WI38 (cell line): ENCODE measurements at regions not wholly inside any gene's neighbourhood (a gene's known extent, or its start where the extent isn't known, plus 50 kb on each side); places are given as distances from the start of the nearest gene placed in this dataset.

Source experiments
- H3K4me3 ChIP-seq: 2 replicates; pipeline ENCODE4 v1.5.1; 2011; ENCODE audit warnings: low read depth, mild to moderate bottlenecking, control low read depth, low read length
- TF ChIP-seq, protein P1 (sequence below): IDR thresholded peaks from 2 replicates; pipeline ENCODE4 v1.5.1; 2012; ENCODE audit warnings: low read depth, mild to moderate bottlenecking, control low read depth, low read length

DNA sequence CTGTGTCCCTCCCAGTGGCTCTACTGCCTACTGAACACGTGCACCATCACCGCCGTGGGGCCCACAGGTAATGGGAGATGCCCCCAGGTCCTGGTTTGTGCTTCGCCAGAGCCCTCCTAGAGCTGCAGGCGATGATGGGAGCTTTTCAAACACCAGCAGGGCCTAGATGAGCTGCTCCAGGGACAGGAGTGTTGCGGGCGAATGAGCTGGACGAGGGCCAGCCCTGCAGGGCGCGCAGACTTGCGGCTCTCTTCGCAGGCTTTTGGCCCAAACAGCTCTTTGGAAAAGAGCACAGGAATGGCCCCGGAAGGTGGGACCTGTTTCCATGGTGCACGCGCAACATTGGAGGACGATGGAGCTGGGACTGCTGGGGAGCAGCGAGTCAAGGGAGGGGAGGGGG, 409.3 kb upstream of the SULF2 start:
- TF ChIP-seq, protein P1, sequence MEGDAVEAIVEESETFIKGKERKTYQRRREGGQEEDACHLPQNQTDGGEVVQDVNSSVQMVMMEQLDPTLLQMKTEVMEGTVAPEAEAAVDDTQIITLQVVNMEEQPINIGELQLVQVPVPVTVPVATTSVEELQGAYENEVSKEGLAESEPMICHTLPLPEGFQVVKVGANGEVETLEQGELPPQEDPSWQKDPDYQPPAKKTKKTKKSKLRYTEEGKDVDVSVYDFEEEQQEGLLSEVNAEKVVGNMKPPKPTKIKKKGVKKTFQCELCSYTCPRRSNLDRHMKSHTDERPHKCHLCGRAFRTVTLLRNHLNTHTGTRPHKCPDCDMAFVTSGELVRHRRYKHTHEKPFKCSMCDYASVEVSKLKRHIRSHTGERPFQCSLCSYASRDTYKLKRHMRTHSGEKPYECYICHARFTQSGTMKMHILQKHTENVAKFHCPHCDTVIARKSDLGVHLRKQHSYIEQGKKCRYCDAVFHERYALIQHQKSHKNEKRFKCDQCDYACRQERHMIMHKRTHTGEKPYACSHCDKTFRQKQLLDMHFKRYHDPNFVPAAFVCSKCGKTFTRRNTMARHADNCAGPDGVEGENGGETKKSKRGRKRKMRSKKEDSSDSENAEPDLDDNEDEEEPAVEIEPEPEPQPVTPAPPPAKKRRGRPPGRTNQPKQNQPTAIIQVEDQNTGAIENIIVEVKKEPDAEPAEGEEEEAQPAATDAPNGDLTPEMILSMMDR, result no peak
- H3K4me3 ChIP-seq, result no peak overlapping the region

DNA sequence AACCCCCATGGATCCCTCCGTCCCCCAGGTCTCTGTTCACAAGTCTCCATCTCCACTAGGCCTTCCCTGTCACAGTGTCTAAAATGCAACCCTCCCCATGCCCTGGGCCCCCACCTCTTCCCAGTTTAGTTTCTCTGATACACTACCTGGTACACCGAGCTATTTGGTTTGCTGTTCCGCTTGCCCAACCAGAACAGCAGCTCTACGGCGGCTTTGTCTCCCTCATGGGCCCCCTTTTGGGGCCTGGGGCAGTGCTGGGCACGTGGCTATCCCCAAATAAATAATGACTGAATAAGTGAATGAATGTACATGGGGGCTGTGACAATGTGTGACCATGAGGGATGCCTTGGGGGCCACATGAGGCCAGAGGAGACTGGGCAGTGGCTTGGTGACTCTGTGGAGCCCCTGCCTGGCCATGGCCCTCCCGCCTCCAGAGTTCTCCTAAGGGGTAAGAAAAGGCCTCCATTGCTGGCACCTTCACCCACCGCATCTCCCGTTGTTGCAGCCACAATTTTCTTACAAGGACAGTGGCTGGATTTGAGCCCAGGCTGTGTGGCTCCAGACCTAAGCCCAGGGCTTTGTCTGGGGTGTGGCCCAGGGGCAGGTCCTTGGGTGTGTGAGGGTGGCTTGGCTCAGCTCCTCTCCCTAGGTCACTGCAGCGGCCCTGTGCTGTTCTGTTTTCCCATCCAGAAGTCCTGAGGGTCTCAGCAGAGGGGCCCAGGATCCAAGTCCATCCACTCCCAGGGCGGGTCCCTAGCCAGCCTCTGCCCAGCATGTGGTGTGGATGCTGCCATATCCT, 408.5 kb upstream of the SULF2 start:
- TF ChIP-seq, protein P1, result no peak
- H3K4me3 ChIP-seq, result no peak overlapping the region

DNA sequence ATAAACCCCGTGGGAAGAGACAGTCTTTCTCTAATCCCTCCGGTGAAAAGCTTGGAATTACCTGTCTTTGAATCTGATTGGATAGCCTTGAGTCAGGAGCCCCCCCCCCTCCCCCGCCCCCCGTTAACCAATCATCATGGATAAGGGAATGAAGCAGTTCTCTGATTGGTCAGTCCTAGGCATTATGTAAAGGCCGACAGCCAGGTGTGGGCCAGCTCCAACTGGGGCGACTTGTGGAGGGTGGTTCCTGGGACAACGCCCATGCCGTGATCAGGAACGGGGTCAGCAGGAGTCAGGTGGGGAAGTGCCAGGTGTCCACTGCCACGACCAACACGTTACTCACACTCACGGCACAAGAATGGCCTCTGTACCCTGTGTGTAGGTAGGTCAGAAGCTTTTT, 406.8 kb upstream of the SULF2 start:
- TF ChIP-seq, protein P1, result no peak

DNA sequence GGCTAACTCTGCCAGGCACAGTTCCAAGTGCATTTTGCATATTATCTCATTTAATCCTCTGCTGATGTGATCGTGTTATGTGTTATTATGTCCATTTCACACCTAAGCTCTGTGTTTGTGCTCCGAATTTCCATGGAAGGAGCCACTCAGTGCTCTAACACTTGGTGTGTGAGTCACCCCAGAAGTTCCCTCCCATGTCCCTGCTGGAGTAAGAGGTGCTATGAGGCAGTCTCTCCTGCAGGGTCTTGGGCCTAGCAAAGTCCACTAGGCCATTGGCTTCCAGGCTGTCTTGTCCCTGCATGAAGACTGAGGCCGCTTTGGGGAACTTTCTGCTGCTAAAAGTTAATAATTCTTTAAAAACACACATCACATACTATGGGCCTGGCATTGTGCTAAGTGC, 405.9 kb upstream of the SULF2 start:
- TF ChIP-seq, protein P1, result no peak
- H3K4me3 ChIP-seq, result no peak overlapping the region

More for the DNA sequence above, 406.8 kb upstream of the SULF2 start:
- H3K4me3 ChIP-seq, result no peak overlapping the region

DNA sequence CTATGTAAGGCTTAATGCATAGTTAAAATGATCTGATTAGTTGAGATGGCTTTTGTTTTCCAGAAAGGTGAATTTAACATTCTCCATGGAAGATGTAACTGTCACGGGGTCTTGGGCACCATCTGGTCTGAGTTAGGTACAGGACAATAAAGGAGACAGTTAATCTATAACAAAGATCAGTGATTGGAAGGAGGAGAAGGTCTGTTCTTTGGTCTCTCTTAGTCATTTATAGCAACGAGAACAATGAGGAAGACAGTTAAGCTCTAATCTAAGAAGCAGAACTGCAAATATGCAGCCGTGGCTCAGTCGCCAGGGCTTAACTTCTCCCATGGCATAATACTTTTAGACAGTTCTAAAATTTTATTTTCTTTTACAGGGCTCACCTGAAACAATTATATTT, 405.5 kb upstream of the SULF2 start:
- TF ChIP-seq, protein P1, result no peak
- no peak overlapping the region for H3K4me3 ChIP-seq

DNA sequence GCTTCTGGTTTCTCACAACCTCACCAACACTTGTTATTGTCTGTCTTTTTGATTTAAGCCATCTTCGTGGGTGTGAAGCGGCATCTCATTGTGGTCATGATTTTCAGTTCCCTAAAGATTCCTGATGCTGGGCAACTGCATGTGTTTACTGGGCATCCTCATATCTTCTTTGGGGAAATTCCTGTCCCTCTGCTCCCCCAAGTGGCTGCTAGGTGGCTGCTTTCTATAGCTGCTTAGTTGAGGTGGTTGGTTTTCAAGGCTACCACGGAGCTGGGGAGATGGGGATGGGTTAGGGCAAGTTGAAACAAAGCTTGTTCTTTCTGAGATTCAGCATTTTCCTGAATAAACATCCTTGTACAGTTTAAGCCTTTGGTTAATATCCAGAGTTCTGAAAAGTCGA, 403.9 kb upstream of the SULF2 start:
- no peak overlapping the region for H3K4me3 ChIP-seq
- TF ChIP-seq, protein P1, result no peak

DNA sequence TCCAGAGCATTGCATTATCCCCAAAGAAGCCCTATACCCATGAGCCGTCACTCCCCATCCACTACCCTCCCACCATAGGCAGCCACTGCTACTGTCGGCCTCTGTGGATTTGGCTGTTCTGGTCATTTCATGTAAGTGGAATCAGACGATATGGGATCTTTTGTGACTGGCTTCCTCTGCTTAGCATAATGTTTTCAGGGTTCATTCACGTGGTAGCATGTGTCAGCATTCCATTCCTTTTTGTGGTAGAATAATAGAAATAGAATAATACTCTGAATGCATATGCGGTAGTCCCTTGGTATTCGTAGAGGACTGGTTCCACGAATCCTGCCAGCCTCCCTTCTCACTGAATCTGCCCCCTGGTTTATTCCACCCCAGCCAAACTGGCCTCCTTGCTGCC, 402.6 kb upstream of the SULF2 start:
- no peak overlapping the region for H3K4me3 ChIP-seq

More for the DNA sequence above, 402.6 kb upstream of the SULF2 start:
- TF ChIP-seq, protein P1, result no peak
